ENCODE measurements at regions not wholly inside any gene's neighbourhood (a gene's known extent, or its start where the extent isn't known, plus 50 kb on each side); places are given as distances from the start of the nearest gene placed in this dataset.
A peak's percentile ranks its signal among the peaks of the same experiment; 100 is the strongest.

DNA sequence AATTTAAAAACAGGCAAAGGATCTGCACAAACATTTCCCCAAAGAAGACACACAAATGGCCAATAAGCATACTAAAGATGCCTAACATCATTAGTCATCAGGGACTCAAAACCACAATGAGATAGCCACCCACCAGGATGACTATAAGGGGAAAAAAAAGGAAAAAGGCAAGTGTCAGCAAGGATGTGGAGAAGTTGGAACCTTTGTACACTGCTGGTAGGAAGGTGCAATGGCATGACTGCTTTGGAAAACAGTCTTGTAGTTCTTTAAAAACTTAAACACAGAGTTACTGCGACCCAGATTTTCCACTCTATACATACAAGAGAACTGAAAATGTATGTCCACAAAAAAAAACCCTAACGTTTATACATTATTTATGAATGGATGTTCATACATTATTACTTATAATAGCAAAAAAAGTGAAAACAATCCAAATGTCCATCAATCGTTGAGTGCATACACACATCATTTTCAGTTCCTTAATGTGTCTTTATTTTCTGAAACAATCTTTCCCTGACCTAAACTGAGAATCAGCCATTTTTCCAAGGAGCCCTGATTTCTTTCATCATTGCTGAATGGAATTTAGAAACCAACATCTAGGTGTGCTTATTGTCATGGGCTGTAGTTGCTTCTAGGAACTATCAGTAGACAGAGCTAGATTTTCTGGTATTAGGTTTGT lies 64.7 kb upstream of the TLK1 start:
- DNase-seq (ENCODE audit: low read depth): peak; percentile 97

GRCh38 chr2:171217330-171217729 lies 56.6 kb upstream of the TLK1 start:
- no peak for DNase-seq (ENCODE audit: low read depth)

DNA sequence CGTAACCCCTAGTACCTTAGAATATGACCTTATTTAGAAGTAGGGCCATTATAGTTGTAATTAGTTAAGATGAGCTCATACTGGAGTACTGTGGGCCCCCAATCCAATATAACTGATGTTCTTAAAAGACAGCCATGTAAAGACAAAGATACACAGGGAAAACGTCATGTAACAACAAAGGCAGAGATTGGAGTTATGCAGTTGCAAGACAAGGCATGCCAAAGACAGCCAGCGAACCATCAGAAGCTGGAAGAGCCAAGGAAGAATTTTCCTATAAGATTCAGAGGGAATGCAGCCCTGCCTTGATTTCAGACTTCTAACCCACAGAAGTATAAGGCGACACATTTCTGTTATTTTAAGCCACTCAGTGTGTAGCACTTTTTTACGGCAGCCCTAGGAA lies 55.9 kb upstream of the TLK1 start:
- DNase-seq (ENCODE audit: low read depth): no peak

DNA sequence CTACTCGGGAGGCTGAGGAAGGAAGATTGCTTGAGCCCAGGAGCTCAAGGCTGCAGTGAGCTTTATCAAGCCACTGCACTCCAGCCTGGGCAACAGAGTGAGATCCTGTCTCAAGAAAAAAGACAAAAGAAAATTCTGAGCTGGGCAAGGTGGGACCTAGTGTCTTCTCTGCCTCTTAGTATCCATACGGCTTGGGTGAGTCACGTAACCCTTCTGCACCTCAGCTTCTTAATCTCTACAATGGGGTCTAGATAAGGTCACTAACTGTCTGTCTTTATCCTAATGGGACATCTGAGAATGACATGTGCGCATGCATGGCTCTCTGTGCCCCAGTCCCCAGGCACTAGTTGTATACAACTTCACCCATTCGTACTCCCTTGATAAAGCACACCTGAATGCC lies 53.4 kb upstream of the TLK1 start:
- no peak for DNase-seq (ENCODE audit: low read depth)

DNA sequence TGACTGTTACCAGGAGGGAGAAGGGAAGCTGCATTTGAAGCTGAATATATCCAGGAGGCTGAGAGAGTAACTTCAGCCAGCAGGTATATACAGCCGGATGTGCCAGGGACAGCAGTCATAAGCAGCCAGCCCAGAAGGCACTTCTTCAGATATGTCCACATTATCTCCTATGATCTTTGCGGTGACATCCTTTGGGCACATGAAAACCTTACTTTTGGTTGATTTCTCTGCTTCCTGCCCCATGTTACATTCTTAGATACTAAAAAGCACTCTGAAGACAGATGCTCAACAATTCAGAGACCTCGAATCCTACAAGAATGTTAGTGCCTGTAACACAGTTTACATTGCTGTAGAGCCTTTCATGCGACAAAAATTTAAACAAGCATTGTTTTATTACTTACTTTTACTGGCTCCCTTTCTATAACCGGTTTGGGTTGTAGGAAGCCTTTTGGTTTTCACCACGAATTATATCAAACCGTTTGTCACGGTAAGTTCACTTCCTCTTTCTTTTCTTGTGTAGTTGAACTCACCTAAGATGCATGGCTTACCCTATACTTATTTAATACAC lies 50.3 kb upstream of the TLK1 start:
- DNase-seq (ENCODE audit: low read depth): no peak
